ENCODE measurements at regions not wholly inside any gene's neighbourhood (a gene's known extent, or its start where the extent isn't known, plus 50 kb on each side); places are given as distances from the start of the nearest gene placed in this dataset.

DNA sequence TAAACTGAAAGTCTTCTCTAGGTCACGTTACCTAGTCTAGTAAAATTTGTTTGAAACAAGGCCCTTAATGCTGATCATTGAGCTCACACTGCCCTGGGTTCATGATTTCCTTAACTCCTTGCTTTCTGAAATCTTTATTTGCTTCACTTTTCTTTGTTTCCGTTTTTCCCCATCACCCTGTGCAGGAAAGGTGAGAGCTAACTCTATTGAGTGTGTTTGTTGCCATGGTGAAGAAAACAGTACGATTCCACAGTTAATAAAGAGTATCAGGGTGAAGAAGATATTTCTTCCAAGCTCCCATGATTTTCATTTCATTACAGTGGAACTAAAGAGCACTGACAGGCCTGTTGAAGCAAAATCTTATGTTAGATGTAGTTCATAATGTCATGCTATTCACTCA lies 276.2 kb downstream of the RAP2B start:
- WGBS (ENCODE audit: low lambda C conversion rate, missing lambda C conversion rate): 91% methylated on average over 3 of the region's 3 CpGs

DNA sequence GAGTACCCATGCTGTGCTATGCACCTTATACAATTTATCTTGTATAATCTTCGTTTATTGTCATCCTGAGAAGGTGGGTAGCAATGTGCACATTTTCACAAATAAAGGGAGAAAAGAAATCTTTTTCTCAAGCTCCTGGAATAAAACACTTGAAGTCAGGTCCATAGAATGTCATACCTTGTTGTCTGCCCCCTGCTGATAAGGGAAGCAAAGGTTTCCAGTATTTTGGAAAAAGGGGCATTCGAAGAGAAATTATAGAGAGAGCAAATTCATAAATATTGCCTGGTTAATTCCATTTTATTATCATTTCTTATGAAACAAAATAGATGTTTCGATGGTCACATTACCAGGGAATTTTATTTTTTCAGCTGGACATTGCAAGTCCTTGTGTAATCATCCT lies 277.8 kb downstream of the RAP2B start:
- DNase-seq (ENCODE audit: low spot score): no peak
- H3K4me3 ChIP-seq: no peak overlapping the region
- no peaks in the 10 kb centered on the region for H3K9me3 ChIP-seq (ENCODE audit: low read depth)
- no peaks in the 10 kb centered on the region for H4K20me1 ChIP-seq (ENCODE audit: insufficient read depth, poor library complexity, severe bottlenecking)
- no peaks in the 10 kb centered on the region for H3K79me2 ChIP-seq
- no peaks in the 10 kb centered on the region for H3K27me3 ChIP-seq
- H3K36me3 ChIP-seq (replicated peaks; ENCODE audit: insufficient read depth, low read depth): no peaks in the 10 kb centered on the region
- TF ChIP-seq EZH2phosphoT487 (IDR thresholded peaks at IDR 0.05; ENCODE audit: low read depth, severe bottlenecking, unreplicated experiment): no peak
- TF ChIP-seq EZH2 (IDR thresholded peaks at IDR 0.05; ENCODE audit: borderline replicate concordance): no peak
- TF ChIP-seq, protein P1, sequence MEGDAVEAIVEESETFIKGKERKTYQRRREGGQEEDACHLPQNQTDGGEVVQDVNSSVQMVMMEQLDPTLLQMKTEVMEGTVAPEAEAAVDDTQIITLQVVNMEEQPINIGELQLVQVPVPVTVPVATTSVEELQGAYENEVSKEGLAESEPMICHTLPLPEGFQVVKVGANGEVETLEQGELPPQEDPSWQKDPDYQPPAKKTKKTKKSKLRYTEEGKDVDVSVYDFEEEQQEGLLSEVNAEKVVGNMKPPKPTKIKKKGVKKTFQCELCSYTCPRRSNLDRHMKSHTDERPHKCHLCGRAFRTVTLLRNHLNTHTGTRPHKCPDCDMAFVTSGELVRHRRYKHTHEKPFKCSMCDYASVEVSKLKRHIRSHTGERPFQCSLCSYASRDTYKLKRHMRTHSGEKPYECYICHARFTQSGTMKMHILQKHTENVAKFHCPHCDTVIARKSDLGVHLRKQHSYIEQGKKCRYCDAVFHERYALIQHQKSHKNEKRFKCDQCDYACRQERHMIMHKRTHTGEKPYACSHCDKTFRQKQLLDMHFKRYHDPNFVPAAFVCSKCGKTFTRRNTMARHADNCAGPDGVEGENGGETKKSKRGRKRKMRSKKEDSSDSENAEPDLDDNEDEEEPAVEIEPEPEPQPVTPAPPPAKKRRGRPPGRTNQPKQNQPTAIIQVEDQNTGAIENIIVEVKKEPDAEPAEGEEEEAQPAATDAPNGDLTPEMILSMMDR (IDR thresholded peaks at IDR 0.05; ENCODE audit: poor library complexity): no peak
- H3K4me2 ChIP-seq: no peak overlapping the region
- no peaks in the 10 kb centered on the region for H3K4me1 ChIP-seq (ENCODE audit: insufficient read depth)
- WGBS (ENCODE audit: low lambda C conversion rate, missing lambda C conversion rate): 91% methylated on average over 3 of the region's 3 CpGs
- no peaks in the 10 kb centered on the region for H3K9me2 ChIP-seq (replicated peaks; ENCODE audit: insufficient read depth)
- H2AFZ ChIP-seq: no peak overlapping the region
- no peak overlapping the region for H3K27ac ChIP-seq

More for the DNA sequence above, 276.2 kb downstream of the RAP2B start:
- H3K9me3 ChIP-seq (ENCODE audit: low read depth): no peaks in the 10 kb centered on the region
- H2AFZ ChIP-seq: no peak overlapping the region
- H3K27ac ChIP-seq: no peak overlapping the region
- no peak overlapping the region for H3K4me2 ChIP-seq
- H3K4me1 ChIP-seq (ENCODE audit: insufficient read depth): no peaks in the 10 kb centered on the region
- H3K36me3 ChIP-seq (replicated peaks; ENCODE audit: insufficient read depth, low read depth): no peaks in the 10 kb centered on the region
- H4K20me1 ChIP-seq (ENCODE audit: insufficient read depth, poor library complexity, severe bottlenecking): no peaks in the 10 kb centered on the region
- no peaks in the 10 kb centered on the region for H3K27me3 ChIP-seq
- no peak overlapping the region for H3K4me3 ChIP-seq
- no peaks in the 10 kb centered on the region for H3K79me2 ChIP-seq
- no peaks in the 10 kb centered on the region for H3K9me2 ChIP-seq (replicated peaks; ENCODE audit: insufficient read depth)
- no peak for TF ChIP-seq EZH2 (IDR thresholded peaks at IDR 0.05; ENCODE audit: borderline replicate concordance)
- TF ChIP-seq, protein P1 (IDR thresholded peaks at IDR 0.05; ENCODE audit: poor library complexity): no peak
- TF ChIP-seq EZH2phosphoT487 (IDR thresholded peaks at IDR 0.05; ENCODE audit: low read depth, severe bottlenecking, unreplicated experiment): no peak
- DNase-seq (ENCODE audit: low spot score): no peak

DNA sequence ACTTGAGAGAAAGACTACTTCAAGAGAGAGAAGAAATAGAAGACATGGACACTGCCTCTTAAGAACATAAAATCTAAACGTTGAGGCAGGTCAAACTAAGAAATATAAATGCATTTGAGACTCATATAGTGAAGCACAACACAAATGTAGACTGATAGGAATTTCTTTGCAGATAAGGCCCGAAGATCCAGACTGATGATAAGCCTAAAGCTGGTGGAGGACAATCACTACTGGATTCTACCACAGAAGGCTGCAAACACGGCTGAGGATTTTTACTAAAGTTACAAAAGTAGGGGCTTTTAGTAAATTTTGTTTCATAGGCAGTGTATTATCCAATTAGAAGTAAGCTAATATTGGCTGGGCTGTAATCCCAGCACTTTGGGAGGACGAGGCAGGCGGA lies 278.3 kb downstream of the RAP2B start:
- no peak overlapping the region for H3K4me3 ChIP-seq
- H3K9me2 ChIP-seq (replicated peaks; ENCODE audit: insufficient read depth): no peaks in the 10 kb centered on the region
- no peaks in the 10 kb centered on the region for H3K27me3 ChIP-seq
- H3K79me2 ChIP-seq: no peaks in the 10 kb centered on the region
- no peaks in the 10 kb centered on the region for H3K4me1 ChIP-seq (ENCODE audit: insufficient read depth)
- H3K9me3 ChIP-seq (ENCODE audit: low read depth): no peaks in the 10 kb centered on the region
- H3K36me3 ChIP-seq (replicated peaks; ENCODE audit: insufficient read depth, low read depth): no peaks in the 10 kb centered on the region
- no peak overlapping the region for H2AFZ ChIP-seq
- no peaks in the 10 kb centered on the region for H4K20me1 ChIP-seq (ENCODE audit: insufficient read depth, poor library complexity, severe bottlenecking)
- no peak overlapping the region for H3K27ac ChIP-seq
- no peak overlapping the region for H3K4me2 ChIP-seq
- 75% methylated on average over 5 of the region's 5 CpGs for WGBS (ENCODE audit: low lambda C conversion rate, missing lambda C conversion rate)
- TF ChIP-seq EZH2 (IDR thresholded peaks at IDR 0.05; ENCODE audit: borderline replicate concordance): no peak
- TF ChIP-seq, protein P1 (IDR thresholded peaks at IDR 0.05; ENCODE audit: poor library complexity): no peak
- no peak for TF ChIP-seq EZH2phosphoT487 (IDR thresholded peaks at IDR 0.05; ENCODE audit: low read depth, severe bottlenecking, unreplicated experiment)
- no peak for DNase-seq (ENCODE audit: low spot score)

DNA sequence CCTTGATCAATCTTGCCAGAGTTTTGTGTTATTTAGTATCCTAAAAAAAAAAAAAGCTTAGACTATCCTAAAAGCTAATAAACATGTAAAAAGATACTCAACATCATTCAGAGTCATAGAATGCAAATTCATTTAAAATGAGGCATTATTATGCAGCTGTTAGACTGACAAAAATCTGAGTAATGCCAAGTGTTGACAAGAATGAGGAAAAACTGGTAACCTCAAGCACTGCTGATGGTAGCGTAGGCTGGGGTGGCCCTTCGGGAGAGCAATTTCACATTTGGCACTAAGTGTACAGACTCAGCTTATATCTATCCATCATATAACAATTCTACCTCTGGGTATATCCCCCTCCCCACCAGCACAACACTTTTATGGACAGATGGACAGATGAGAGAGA lies 280.4 kb downstream of the RAP2B start:
- Histone ChIP-seq H2AFZ (no peak overlapping the region), H3K4me1 (ENCODE audit: insufficient read depth) (no peaks in the 10 kb centered on the region), H3K36me3 (replicated peaks; ENCODE audit: insufficient read depth, low read depth) (no peaks in the 10 kb centered on the region), H3K27ac (no peak overlapping the region), H3K9me2 (replicated peaks; ENCODE audit: insufficient read depth) (no peaks in the 10 kb centered on the region), H3K4me2 (no peak overlapping the region), H4K20me1 (ENCODE audit: insufficient read depth, poor library complexity, severe bottlenecking) (no peaks in the 10 kb centered on the region), H3K9me3 (ENCODE audit: low read depth) (no peaks in the 10 kb centered on the region), H3K27me3 (no peaks in the 10 kb centered on the region), H3K4me3 (no peak overlapping the region), H3K79me2 (no peaks in the 10 kb centered on the region)
- TF ChIP-seq EZH2phosphoT487 (IDR thresholded peaks at IDR 0.05; ENCODE audit: low read depth, severe bottlenecking, unreplicated experiment): no peak
- TF ChIP-seq EZH2 (IDR thresholded peaks at IDR 0.05; ENCODE audit: borderline replicate concordance): no peak
- TF ChIP-seq, protein P1 (IDR thresholded peaks at IDR 0.05; ENCODE audit: poor library complexity): no peak
- 53% methylated on average over 2 of the region's 2 CpGs for WGBS (ENCODE audit: low lambda C conversion rate, missing lambda C conversion rate)
- DNase-seq (ENCODE audit: low spot score): no peak
